ENCODE measurements at regions not wholly inside any gene's neighbourhood (a gene's known extent, or its start where the extent isn't known, plus 50 kb on each side); places are given as distances from the start of the nearest gene placed in this dataset.

DNA sequence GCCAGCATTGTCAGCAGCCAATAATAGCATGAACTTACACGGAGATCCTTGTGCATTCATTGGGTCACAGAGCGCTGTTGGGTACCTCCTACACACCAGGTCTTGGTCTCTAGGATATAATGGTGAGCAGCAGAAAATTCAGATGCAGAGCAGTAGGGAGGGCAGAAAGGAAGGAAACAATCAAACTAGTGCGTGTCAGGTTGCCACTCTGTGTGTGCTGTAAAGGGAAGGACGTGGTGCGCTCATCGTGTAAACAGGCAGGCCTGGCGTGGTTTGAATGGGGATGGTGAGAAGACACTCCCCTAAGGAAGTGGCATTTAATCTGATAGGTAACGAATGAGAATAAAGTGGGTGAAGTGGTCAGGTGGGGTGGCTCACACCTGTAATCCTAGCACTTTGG is 336.4 kb downstream of the CDH26 start:
- no peak for DNase-seq

DNA sequence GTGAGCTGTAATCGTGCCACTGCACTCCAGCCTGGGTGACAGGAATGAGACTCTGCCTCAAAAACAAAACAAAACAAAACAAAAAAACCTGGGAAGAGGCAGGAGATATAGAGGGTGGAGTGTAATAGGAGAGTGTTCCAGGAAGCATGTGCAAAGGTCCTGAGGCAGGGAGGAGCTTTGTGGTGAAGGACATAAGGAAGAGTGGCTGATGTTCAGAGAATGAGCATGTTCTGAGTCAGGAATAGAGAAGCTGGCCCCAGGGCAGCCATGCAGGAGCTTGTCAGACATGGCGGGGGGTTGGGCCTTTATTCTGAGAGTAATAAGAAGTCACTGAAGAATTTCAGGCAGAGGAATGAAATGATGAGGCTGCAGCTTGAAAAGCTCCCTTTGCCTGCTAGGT is 337.0 kb downstream of the CDH26 start:
- DNase-seq: no peak

- no peak for DNase-seq
These were observed 339.4 kb downstream of the CDH26 start for GRCh38 chr20:60297649-60298048.

DNA sequence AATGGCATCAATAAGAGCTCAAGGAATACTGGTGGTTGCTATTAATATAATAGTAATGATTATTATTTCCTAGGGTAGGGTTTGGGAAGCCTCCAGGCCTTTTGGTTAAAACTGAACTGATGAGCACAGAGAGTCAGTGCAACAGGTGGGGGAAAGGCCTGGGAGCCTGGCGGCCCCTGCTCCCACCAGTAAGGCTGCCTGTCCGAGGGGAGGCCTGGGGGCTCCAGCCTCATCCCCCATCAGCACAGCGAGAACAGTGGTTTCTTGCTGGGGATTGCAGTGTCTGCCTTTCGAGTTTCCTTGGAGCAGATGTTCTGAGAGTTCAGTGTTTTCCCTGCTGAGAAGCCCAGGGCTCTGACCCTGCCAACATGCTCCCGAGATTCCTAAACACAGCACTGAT is 340.4 kb downstream of the CDH26 start:
- DNase-seq: no peak

DNA sequence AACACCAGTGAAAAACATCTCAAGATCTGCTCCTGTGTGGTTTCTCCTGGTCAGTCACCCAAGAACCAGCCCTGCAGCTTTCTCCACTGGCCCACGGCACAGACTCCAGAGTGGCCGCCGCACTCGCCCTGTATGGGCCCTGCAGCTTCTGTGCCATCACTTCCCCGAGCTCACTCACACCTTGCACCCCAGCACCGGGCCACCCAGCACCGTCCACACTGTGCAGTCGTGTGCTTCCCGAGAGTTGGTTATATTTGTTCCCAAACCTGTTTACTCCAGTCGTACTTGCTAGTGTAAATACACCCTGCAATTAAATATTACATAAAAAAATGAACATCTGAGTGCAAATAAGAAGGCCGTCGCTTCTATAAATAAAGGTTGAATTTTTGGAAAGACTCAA is 341.7 kb downstream of the CDH26 start:
- DNase-seq: no peak

GRCh38 chr20:60300374-60300773 is 342.2 kb downstream of the CDH26 start:
- DNase-seq: no peak

DNA sequence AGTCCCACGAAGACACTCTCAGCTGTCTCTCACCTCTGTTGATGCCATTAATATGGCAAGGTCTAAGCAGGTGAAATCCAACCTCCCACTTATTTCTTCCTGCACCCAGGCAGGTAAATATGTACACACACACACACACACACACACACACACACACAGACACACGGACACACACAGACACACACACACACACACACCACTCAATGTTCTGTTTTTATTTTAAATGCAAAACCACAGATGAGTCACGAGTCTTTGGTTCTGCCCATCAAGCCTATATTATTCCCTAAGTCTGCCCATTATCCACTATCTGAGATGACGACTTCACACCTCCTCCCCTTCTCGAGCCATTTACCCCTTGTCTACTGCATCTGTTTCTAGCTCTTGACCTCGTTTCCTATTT is 344.7 kb downstream of the CDH26 start:
- no peak for DNase-seq

- DNase-seq: no peak
These were observed 345.9 kb downstream of the CDH26 start for GRCh38 chr20:60304026-60304590.

GRCh38 chr20:60304931-60305330 is 346.7 kb downstream of the CDH26 start:
- DNase-seq: no peak

DNA sequence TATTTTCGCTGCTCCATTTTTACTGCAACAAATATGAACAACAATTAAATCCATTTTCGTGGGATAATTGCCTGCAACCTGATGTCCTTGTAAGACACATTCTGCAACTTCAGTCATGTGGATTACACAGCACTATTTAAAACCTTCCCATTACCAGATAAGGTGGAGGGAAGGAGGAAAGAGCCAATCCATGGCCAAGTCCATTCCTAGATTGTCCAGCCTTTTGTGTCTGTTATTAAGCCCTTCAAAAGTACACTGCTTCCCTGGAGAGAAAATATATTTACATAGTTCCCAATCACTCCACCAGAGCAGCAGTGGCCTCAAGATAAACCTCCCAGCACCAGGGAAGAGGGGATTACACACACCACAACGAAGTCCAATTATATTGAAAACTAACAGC is 347.9 kb downstream of the CDH26 start:
- DNase-seq: no peak

- no peak for DNase-seq
These were observed 348.3 kb downstream of the CDH26 start for GRCh38 chr20:60306551-60306950.

DNA sequence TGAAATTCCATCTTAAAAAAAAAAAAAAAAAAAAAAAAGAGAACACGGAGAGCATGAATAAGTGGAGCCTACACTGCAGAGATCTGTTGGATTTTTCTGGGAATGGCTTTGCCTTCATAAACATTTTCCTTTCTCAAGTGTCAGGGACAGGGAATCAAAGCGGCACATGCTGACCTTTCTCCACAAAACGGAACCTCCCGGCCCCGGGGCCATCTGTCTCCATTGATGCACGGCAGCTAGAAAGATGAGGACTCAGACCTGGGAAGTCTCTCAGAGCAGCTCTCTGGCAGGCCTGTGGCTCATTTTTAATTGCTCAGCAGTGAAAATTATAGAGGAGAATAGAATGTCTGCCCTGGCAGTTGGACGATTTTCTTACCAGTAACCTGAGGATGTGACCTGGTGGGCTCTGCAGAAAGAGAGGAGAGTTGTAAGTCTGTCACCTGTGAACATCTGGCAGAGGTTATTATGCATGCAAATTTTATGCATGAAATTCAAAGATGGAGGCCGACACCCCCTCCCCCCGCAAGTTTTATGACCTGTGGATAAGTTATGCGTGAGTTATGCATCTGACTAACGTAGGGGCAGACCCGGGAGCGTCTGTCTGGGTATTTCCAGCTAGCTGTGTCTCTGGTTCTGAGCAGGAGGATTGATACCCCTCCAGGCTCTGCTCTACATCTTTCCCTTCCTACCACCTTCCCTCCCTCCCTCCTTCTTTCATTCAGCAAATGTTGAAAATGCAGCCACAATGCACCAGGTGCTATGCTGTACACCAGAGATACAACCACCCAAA is 352.5 kb downstream of the CDH26 start:
- no peak for DNase-seq

GRCh38 chr20:60313191-60313590 is 355.0 kb downstream of the CDH26 start:
- no peak for DNase-seq

GRCh38 chr20:60313614-60314013 is 355.4 kb downstream of the CDH26 start:
- no peak for DNase-seq

DNA sequence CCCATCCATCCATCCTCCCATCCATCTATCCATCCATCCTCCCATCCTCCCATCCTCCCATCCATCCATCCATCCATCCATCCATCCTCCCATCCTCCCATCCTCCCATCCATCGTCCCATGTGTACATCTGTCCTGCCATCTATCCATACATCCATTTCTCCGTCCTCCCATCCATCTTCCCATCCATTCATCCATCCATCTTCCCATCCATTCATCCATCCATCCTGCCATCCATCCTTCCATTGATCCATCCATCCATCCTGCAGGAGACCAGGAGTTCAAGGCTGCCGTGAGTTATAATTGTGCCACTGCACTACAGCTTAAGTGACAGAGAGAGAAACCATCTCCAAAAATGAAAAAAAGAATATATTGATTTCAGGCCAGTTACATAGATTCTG is 356.5 kb downstream of the CDH26 start:
- no peak for DNase-seq

GRCh38 chr20:60316476-60317158 is 358.4 kb downstream of the CDH26 start:
- DNase-seq: no peak

DNA sequence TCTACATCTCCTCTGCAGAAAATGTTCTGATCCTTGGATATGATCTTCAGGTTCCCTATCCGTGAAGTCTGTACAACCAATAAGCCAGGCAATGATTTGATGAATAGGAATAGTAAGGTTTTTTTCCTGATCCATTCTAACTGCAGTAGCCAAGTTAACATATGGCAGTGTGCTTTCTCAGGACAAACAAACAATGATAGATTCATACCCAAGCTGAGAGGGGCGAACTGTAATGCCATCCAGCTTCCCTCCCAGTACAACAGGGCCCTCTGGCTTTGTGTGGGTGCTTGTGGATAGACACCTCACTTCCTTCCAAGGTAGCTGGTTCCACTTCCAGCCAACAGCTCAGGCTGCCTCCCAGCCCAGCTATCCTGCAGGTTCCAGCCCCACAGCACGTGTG is 359.2 kb downstream of the CDH26 start:
- DNase-seq: no peak

DNA sequence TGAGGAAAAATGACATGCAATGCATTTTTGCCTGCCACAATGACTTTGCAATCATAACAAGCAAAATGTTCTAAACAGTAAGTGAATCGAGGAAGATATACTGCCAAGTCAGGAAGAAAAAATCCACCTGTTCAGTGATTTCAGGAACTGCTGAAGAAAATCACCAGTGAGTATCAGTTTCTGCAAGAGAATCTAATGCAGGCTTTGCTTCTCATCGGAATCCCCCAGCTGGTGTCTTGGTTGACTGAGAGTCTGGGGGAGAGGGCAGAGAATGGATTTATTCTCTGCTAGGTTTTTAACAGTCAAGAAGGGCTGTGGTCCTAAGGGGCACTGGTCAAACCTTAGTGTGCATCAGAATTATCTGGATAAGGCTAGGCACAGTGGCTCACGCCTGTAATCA is 363.4 kb downstream of the CDH26 start:
- DNase-seq: no peak

GRCh38 chr20:60326821-60327220 is 368.6 kb downstream of the CDH26 start:
- no peak for DNase-seq

DNA sequence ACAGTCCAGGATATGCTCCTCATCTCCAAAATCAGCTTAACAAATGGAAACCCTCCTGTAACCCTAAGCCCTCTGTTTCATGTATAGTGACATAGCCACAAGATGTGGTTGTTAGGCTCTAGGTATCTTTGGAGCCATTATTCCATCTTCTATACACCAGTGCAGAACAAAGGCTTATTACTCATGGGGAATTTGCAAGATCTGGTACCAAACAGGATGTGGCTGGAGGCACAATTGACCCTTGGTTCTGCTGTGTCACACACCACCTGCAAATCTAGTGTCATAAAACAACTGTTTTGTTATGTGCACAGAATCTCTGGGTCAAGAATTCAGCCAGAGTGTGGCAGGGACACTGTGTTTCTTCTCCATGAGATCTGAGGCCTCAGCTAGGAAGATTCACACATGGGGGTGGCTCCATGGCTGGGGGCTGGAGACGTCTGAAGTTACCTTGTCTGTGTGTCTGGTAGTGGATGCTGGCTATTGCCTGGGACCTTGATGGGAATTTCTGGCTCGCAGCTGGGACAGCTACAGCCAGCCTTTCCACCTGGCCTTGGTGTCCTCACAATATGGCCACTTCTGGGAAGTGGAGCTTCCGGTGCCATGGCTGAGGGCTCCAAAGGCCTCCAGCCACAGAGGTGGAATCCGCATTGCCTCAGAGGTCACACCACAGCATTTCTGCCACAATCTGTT is 369.9 kb downstream of the CDH26 start:
- no peak for DNase-seq

DNA sequence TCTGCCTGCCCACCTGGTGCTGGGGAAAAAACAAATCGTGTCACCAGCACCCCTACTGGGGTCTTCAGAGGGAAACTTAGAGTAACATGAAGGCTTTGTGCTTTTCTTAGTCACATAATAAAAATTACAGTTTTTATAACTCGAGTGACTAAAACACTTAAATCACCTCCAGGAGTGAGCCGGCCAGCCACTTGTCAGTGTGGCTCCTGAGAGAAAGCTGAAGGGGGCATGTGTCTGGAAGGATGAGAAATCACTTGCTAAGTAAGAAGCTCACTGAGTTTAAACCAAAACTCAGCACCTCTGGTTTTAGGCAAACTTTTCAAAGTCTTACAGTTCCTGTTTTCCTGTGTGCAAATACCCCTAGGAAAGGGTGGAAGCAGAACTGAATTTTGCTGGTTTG is 372.2 kb downstream of the CDH26 start:
- no peak for DNase-seq

DNA sequence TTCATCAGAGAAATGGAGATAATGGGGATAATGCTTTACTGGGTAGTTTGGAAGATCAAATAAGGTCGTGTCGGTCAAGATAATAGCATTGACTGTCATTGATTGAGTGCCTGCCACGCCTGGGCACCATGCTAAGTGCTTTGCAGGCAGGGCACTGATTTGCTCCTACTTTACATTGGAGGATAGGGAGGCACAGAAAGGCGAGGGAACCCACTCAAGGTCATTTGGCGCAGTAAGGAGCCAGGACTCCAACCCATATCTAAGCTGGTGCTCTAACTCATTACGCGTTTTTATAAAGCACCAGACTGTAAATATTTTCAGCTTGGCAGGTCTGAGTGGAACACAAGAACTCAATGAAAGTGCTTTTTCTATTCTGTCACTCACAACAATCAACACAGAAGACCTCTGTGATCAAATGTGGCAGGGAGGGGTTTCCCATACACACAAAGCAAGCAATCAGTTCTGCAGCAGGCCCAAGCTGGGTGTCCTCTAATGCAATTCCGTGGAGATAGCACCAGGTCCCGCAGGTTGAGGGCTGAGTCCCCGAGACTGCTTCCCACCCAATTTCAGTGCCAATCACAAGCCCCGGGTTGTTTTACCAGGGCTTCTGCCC is 373.6 kb downstream of the CDH26 start:
- no peak for DNase-seq

GRCh38 chr20:60332523-60332922 is 374.3 kb downstream of the CDH26 start:
- no peak for DNase-seq
